Posterior cingulate gyrus (tissue), 11 donors: ENCODE measurements at regions not wholly inside any gene's neighbourhood (a gene's known extent, or its start where the extent isn't known, plus 50 kb on each side); places are given as distances from the start of the nearest gene placed in this dataset.

Source experiments
- DNase-seq, 10 donors: peaks; one replicate each; pipeline versions ENCODE4 v3.0.0 to v3.0.0-alpha.2; 2020 to 2021; ENCODE audit warnings: mixed read lengths in 3 of 10
- intact Hi-C: fragments of 100-400 bp; cut with DNase I; formaldehyde crosslinking; loops from one replicate; pipeline ENCODE4 v1.15.1; 2023

- intact Hi-C loops: no loop called here
- no peak for DNase-seq
Measured at GRCh38 chr3:65234499-65234898, 546.7 kb upstream of the ADAMTS9 start.

- DNase-seq: no peak
- intact Hi-C loops: no loop called here
Measured at GRCh38 chr3:65233561-65233960, 545.8 kb upstream of the ADAMTS9 start.

DNA sequence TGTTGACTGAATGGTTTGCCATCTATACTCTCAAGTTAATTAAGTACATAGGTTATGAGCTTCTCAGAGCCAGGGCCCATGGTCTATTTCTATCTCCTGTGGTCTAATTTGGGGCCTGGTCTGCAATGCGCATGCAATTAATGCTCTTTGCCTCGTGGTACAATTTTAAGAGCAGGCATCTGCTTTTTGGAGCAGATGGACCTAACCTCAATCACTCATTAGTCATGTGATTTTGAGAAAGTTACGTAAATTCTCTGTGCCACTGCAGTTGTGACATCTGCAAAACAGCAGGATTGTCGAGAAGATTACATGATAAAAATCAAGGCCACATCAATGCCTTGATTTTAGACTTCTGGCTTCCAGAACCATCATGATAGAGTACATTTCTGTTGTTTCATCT is 543.7 kb upstream of the ADAMTS9 start:
- intact Hi-C loops: no loop called here
- DNase-seq: no peak

GRCh38 chr3:65230261-65231139 is 542.7 kb upstream of the ADAMTS9 start:
- peak in 1 of 10 donors; percentile 62 for DNase-seq
- intact Hi-C loops: no loop called here

- intact Hi-C loops: no loop called here
- DNase-seq: no peak
Measured at GRCh38 chr3:65226287-65226686, 538.5 kb upstream of the ADAMTS9 start.

GRCh38 chr3:65210026-65210814 is 522.4 kb upstream of the ADAMTS9 start:
- DNase-seq: no peak
- intact Hi-C loops: no loop called here

GRCh38 chr3:65202395-65202794 is 514.6 kb upstream of the ADAMTS9 start:
- DNase-seq: no peak
- intact Hi-C loops: loop anchor here (1.0 kb wide), 1 partner anchor 27 kb away; no protein-coding TSS in a partner anchor

- no peak for DNase-seq
- intact Hi-C loops: loop anchor here (1.0 kb wide), 1 partner anchor 27 kb away; no protein-coding TSS in a partner anchor
Measured at GRCh38 chr3:65201926-65202325, 514.1 kb upstream of the ADAMTS9 start.

DNA sequence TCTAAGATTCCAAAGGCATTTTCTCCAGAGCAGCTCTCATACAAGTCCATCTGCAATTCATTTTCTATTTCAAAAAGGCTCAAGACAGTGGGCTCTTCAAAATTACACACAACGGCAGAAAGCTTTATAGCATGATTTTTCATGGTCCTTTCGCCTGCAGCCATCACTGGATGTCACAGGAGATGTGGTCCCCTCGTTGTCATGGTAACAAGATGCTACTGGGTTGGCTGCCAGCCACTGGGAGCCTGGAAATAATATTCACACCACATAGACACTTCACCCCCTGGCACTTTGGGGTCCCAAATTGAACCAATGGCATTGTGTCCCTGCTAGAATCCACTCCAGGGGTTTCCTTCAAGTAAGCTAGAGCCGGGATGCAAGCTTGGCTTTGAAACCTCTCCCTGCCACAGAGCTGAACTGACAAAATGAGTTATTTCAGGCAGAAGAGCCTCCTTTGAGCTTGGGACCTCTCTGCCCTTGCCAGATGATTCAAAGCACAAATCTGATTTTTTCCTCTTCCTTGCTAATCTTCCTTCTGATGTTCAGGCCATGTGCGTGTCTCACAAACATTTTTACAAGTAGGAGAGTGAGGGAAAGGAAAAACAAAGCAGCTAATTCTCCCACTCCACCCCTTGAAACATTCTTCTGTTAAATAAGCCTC is 512.6 kb upstream of the ADAMTS9 start:
- intact Hi-C loops: no loop called here
- DNase-seq: no peak

- no peak for DNase-seq
- intact Hi-C loops: no loop called here
Measured at GRCh38 chr3:65196663-65197062, 508.9 kb upstream of the ADAMTS9 start.

DNA sequence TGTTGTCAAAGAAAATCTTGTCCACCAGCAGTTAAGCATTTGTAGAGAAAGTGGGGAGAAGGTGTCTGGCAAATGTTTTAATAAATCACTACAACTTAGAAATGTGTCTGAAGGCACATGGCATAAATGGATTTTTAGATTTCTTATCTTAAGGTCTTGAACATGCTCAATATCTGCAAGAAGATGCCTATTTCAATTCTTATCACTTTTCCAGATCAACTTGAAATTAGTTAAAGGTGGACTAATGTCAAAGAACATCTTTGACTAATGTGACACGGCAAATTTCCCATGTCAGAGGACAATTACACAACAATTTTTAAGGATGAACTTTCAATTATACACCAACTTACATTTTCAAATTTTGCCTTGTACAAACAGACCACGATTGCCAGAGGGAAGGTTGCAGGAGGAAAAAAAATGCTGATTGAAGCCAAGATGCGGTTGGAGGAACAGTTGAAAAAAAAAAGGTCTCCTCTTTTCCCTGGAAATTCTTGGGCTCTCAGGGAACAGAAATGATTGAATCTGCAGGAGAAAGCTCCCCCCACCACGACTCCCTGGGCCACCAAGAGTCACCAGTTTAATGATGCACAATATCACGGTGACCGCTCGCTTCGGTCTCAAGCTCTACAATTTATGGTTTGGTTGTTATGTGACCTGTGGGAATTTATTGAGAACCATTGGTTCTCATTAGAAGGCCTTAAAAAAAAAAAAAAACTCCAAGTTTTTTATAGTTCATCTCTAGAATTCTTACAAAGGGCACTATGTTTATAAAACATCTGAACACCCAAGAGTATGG is 507.6 kb upstream of the ADAMTS9 start:
- intact Hi-C loops: no loop called here
- no peak for DNase-seq

DNA sequence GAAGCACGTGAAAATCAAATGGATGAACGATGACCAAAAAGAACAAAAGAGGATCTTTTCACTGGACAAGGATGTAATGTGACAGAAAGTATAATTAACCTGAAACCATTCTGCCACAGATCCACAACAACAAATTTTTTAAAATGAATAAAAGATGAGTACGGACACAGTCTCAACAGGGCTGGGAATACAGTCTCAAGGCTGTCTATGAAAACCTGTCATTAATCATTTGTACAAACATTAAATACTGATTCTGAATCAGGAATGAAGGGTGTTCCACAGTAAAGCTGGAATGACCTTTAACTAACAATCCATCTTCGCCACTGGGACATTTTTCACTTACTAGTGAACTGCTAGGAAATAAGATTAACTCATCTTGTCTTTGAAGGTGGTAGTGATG is 506.9 kb upstream of the ADAMTS9 start:
- intact Hi-C loops: no loop called here
- DNase-seq: no peak

DNA sequence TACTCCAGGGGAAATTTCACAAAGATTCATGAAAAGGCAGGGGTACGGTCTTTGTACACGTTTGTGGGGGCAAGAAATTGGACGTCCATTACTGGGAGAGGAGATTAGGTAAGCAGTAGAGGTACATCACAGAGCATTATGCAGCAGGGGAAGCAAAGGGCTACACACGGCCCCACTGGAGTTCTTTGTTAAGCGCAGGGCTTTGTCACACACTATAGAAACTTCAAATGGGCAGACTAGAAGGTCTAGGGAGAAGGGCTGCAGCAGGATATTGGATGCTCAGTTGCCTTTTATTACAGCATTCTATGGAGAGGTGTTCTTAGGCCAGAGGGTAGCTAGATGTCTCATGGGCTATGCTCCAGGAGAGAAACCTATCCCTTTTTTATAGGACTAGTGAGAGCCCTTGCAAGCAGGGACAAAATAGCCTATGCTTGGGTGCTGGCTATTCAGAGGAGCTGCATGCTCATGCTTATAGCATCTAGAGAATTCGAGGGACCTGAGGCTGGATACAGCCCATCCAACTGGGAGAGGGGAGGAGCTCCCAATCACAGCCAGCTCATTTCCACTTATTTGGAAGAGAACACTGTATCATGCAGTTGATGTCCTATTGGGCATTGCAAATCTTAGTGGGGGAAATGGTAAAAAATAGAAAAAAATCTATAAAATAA is 506.4 kb upstream of the ADAMTS9 start:
- no peak for DNase-seq
- intact Hi-C loops: no loop called here

GRCh38 chr3:65193531-65193930 is 505.7 kb upstream of the ADAMTS9 start:
- no peak for DNase-seq
- intact Hi-C loops: no loop called here

GRCh38 chr3:65190111-65190510 is 502.3 kb upstream of the ADAMTS9 start:
- intact Hi-C loops: no loop called here
- no peak for DNase-seq

DNA sequence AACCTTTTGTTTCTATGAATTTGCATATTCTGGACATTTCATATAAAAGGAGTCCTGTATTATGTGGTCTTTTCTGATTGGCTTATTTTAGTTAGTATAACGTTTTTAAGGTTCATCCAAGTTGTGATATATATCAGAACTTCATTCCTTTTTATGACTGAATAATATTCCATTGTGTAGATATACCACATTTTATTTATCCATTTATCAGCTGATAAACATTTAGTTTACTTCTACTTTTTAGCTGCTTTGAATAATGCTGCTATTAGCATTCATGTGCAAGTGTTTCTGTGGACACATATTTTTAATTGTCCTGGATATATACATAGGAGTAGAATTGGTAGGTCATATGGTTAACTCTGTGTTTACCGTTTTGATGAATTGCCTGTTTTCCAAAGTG is 498.5 kb upstream of the ADAMTS9 start:
- DNase-seq: no peak

DNA sequence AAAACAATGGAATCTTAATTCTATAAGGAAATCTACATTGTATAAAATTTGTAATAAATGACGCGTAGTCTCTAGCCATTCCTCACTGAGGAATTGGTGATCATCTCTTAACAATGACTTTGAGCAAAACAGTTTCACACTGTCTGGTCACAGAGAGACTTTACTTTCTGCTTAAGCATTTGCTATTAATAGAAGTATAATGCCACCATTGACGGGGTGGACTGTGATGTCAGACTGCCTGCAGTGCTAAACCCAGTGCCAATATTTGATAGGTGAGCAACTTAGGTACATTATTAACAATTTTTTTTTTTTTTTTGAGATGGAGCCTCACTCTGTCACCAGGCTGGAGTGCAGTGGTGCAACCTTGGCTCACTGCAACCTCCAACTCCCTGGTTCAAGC is 494.9 kb upstream of the ADAMTS9 start:
- intact Hi-C loops: no loop called here
- no peak for DNase-seq

More for the DNA sequence above, 498.5 kb upstream of the ADAMTS9 start:
- intact Hi-C loops: no loop called here

DNA sequence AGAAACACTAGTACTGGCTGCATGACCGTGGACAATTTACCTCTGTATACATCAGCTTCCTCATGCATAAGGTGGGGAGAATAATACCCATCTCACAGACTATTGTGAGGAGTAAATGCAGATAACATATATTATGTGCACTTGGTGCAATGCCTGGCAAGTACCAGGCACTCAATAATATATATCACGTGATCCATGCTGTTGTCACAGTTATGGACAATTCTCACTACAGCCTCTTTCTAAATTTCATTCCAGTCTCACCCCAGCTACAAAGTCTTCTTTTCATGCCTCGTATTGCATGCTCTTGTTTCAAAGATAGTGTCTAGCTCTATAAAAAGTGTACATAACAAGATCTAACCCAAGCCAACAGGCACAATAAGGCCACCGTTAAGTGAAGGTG is 494.3 kb upstream of the ADAMTS9 start:
- intact Hi-C loops: no loop called here
- no peak for DNase-seq

DNA sequence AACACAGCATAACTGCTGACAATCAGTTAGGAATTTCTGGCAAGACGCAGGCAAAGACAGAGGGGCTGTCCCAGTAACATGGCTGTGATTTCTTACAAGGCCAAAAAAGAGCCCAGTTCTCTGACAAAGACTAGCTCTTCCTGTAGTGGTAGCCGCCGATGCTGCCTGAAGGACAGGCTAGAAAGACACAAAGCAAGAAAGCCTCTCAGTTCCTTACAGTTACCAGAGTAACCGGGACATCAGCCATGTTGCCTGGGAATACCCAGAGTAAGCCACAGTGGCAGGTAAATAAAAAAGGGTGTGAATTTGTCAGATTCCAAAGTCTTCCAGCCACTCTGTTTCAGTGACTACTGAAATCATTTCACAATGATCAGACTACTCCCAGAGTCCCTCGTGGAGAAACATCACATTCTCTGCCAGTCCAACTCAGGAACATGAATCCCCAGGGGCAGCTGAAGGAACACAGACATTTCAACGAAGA is 493.6 kb upstream of the ADAMTS9 start:
- DNase-seq: no peak
- intact Hi-C loops: no loop called here

- DNase-seq: no peak
Measured at GRCh38 chr3:65178703-65179102, 490.9 kb upstream of the ADAMTS9 start.

More at GRCh38 chr3:65178703-65179102, 490.9 kb upstream of the ADAMTS9 start:
- intact Hi-C loops: no loop called here
